BE2C (cell line): ENCODE measurements at regions not wholly inside any gene's neighbourhood (a gene's known extent, or its start where the extent isn't known, plus 50 kb on each side); places are given as distances from the start of the nearest gene placed in this dataset.

Experiments used
- DNase-seq: peaks from one replicate; pipeline ENCODE4 v3.0.0-alpha.2; 2020
- H3K27me3 ChIP-seq: fragments of 250-450 bp; sonication (Bioruptor Pico); 2 replicates; pipeline ENCODE4 v1.5.1; 2020; ENCODE audit warnings: mild to moderate bottlenecking
- H3K36me3 ChIP-seq: fragments of 250-450 bp; sonication (Bioruptor Pico); 2 replicates; pipeline ENCODE4 v1.5.1; 2020; ENCODE audit warnings: mild to moderate bottlenecking
- H3K4me1 ChIP-seq: fragments of 250-450 bp; sonication (Bioruptor Pico); 2 replicates; pipeline ENCODE4 v1.5.1; 2020
- H3K4me3 ChIP-seq: 2 replicates; pipeline ENCODE4 v1.5.1; 2011; ENCODE audit warnings: low read depth, low read length
- H3K9me3 ChIP-seq: fragments of 250-450 bp; sonication (Bioruptor Pico); 2 replicates; pipeline ENCODE4 v1.5.1; 2020
- CTCF ChIP-seq: IDR thresholded peaks from 2 replicates; pipeline ENCODE4 v1.5.1; 2012; ENCODE audit warnings: mild to moderate bottlenecking, low read depth, low read length

- no peak for DNase-seq
- Histone ChIP-seq H3K4me1 (no peaks in the 10 kb centered on the region), H3K9me3 (no peaks in the 10 kb centered on the region), H3K4me3 (no peak overlapping the region), H3K27me3 (no peaks in the 10 kb centered on the region), H3K36me3 (no peaks in the 10 kb centered on the region)
- no peak for TF ChIP-seq CTCF
Observed at GRCh38 chr7:145263886-145264285, 428.0 kb upstream of the TPK1 start.

- no peak for DNase-seq
- H3K36me3 ChIP-seq: no peaks in the 10 kb centered on the region
- H3K4me1 ChIP-seq: no peaks in the 10 kb centered on the region
- TF ChIP-seq CTCF: no peak
- H3K9me3 ChIP-seq: no peaks in the 10 kb centered on the region
- H3K27me3 ChIP-seq: no peaks in the 10 kb centered on the region
- H3K4me3 ChIP-seq: no peak overlapping the region
Observed at GRCh38 chr7:145252031-145252430, 416.2 kb upstream of the TPK1 start.

- no peaks in the 10 kb centered on the region for H3K27me3 ChIP-seq
- H3K4me1 ChIP-seq: no peaks in the 10 kb centered on the region
- no peaks in the 10 kb centered on the region for H3K36me3 ChIP-seq
- DNase-seq: no peak
- TF ChIP-seq CTCF: no peak
- no peaks in the 10 kb centered on the region for H3K9me3 ChIP-seq
- H3K4me3 ChIP-seq: no peak overlapping the region
Observed at GRCh38 chr7:145224775-145225174, 388.9 kb upstream of the TPK1 start.

- no peaks in the 10 kb centered on the region; the same call in 1 of the 2 replicates for H3K9me3 ChIP-seq
- DNase-seq: no peak
- no peak overlapping the region for H3K4me3 ChIP-seq
- no peaks in the 10 kb centered on the region for H3K27me3 ChIP-seq
- no peak for TF ChIP-seq CTCF
- H3K4me1 ChIP-seq: no peaks in the 10 kb centered on the region
- no peaks in the 10 kb centered on the region for H3K36me3 ChIP-seq
Observed at GRCh38 chr7:145219461-145219860, 383.6 kb upstream of the TPK1 start.

- H3K36me3 ChIP-seq: no peaks in the 10 kb centered on the region
- no peak for TF ChIP-seq CTCF
- DNase-seq: no peak
- H3K4me3 ChIP-seq: no peak overlapping the region
- H3K9me3 ChIP-seq: no peaks in the 10 kb centered on the region; the same call in 1 of the 2 replicates
- H3K27me3 ChIP-seq: no peaks in the 10 kb centered on the region
- H3K4me1 ChIP-seq: no peaks in the 10 kb centered on the region
Observed at GRCh38 chr7:145216866-145217265, 381.0 kb upstream of the TPK1 start.

GRCh38 chr7:145212050-145212449 is 376.2 kb upstream of the TPK1 start:
- Histone ChIP-seq H3K9me3 (no peaks in the 10 kb centered on the region; the same call in 1 of the 2 replicates), H3K4me3 (no peak overlapping the region), H3K36me3 (no peaks in the 10 kb centered on the region), H3K4me1 (no peaks in the 10 kb centered on the region), H3K27me3 (no peaks in the 10 kb centered on the region)
- TF ChIP-seq CTCF: no peak
- DNase-seq: no peak
